ENCODE measurements at regions not wholly inside any gene's neighbourhood (a gene's known extent, or its start where the extent isn't known, plus 50 kb on each side); places are given as distances from the start of the nearest gene placed in this dataset.

DNA sequence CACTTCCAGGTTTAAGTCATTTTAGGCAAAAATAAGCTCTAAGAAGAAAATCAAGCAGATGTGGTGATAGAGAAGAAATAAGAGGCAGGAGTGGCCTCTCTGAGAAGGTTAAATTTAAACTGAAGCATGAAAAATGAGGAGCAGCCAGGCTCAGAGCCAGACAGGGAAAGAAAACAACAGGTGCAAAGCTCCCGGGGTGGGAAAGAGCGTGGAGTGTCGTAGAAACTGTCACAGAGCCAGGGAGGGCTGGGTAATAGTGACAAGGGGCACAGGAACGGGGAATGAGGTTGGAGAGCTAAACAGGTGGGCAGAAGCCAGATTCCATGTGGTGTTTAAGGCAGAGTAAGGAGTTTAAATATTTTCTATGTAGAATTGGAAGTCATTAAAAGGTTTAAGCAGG lies 132.1 kb upstream of the BLID start (continued):
- TF ChIP-seq GABPB1 (CRISPR knock-in tag; IDR thresholded peaks at IDR 0.05) (no peak), AR (CRISPR knock-in tag; IDR thresholded peaks at IDR 0.05) (no peak), OVOL2 (CRISPR knock-in tag; IDR thresholded peaks at IDR 0.05; ENCODE audit: borderline replicate concordance) (no peak), RELA (CRISPR knock-in tag; IDR thresholded peaks at IDR 0.05; ENCODE audit: borderline replicate concordance) (no peak), ZNF671 (CRISPR knock-in tag; IDR thresholded peaks at IDR 0.05) (no peak), ATF1 (CRISPR knock-in tag; IDR thresholded peaks at IDR 0.05) (no peak), SOX15 (CRISPR knock-in tag; IDR thresholded peaks at IDR 0.05) (no peak), NFE2L1 (CRISPR knock-in tag; IDR thresholded peaks at IDR 0.05) (no peak), KAT7 (CRISPR knock-in tag; IDR thresholded peaks at IDR 0.05; ENCODE audit: borderline replicate concordance) (no peak), GTF2I (CRISPR knock-in tag; conservative IDR thresholded peaks at IDR 0.05) (no peak)

GRCh38 chr11:122246874-122247273 lies 130.9 kb upstream of the BLID start:
- Mint-ChIP-seq H3K9me3 (no peaks in the 10 kb centered on the region), H3K27ac (no peak overlapping the region), H3K27me3 (ENCODE audit: low read depth) (peaks cover 21% of the 10 kb centered on the region), H3K4me1 (peaks cover 7% of the 10 kb centered on the region), H3K4me3 (no peak overlapping the region), H3K36me3 (no peaks in the 10 kb centered on the region)
- no peak for TF ChIP-seq FOXK1 (CRISPR knock-in tag; IDR thresholded peaks at IDR 0.05)
- no peak for TF ChIP-seq CTCF (IDR thresholded peaks at IDR 0.05)
- ChIA-PET CTCF (interaction anchor here (1.4 to 1.6 kb wide), 2 partner anchors 31 to 259 kb away, joined by 4 to 5 read pairs; no protein-coding TSS in a partner anchor), POLR2A (no interaction called here)
- ATAC-seq = no peak
- DNase-seq (ENCODE audit: low spot score) = no peak

DNA sequence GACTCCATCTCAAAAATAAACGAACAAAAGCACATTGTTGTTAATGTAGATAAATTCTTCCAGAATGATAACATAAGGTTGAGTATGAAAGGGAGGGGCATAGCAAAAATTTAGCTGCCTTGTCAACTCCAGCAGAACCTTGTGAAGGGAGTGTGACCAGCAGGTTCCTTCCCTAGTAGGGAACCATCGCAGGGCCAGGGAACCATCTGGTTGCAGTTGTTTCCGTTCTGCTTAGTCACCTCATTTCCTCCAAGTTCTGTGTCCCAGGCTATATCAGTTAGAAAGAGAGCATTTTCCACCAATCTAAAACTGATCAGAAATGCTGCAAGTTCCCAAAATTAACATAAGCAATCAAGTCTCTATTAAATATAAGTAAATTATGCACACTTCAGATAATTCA lies 126.7 kb upstream of the BLID start:
- H3K9me3 Mint-ChIP-seq = peaks cover 9% of the 10 kb centered on the region
- no peaks in the 10 kb centered on the region for H3K36me3 Mint-ChIP-seq
- H3K27me3 Mint-ChIP-seq (ENCODE audit: low read depth) = peaks cover 3% of the 10 kb centered on the region; the same call in 1 of the 2 replicates
- DNase-seq (ENCODE audit: low spot score) = no peak
- CTCF ChIA-PET = no interaction called here
- no peak for ATAC-seq
- no peak overlapping the region for H3K27ac Mint-ChIP-seq
- POLR2A ChIA-PET = no interaction called here
- no peak overlapping the region for H3K4me3 Mint-ChIP-seq
- peaks cover 7% of the 10 kb centered on the region for H3K4me1 Mint-ChIP-seq
- TF ChIP-seq NR2C2 (CRISPR knock-in tag; IDR thresholded peaks at IDR 0.05) = no peak
- TF ChIP-seq, protein P1, sequence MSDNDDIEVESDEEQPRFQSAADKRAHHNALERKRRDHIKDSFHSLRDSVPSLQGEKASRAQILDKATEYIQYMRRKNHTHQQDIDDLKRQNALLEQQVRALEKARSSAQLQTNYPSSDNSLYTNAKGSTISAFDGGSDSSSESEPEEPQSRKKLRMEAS (CRISPR knock-in tag; IDR thresholded peaks at IDR 0.05) = no peak
- no peak for TF ChIP-seq AFF4 (CRISPR knock-in tag; IDR thresholded peaks at IDR 0.05; ENCODE audit: borderline replicate concordance)
- no peak for TF ChIP-seq GRHL2 (CRISPR knock-in tag; IDR thresholded peaks at IDR 0.05; ENCODE audit: insufficient replicate concordance, severe bottlenecking)
- TF ChIP-seq FOXP1 (CRISPR knock-in tag; IDR thresholded peaks at IDR 0.05; ENCODE audit: borderline replicate concordance) = no peak
- TF ChIP-seq GTF2I (CRISPR knock-in tag; conservative IDR thresholded peaks at IDR 0.05) = no peak
- TF ChIP-seq E2F1 (CRISPR knock-in tag; IDR thresholded peaks at IDR 0.05) = no peak
- TF ChIP-seq NR3C1 (CRISPR knock-in tag; conservative IDR thresholded peaks at IDR 0.05; ENCODE audit: low read depth) = no peak
- TF ChIP-seq SOX15 (CRISPR knock-in tag; IDR thresholded peaks at IDR 0.05) = no peak
- TF ChIP-seq ZNF416 (CRISPR knock-in tag; IDR thresholded peaks at IDR 0.05) = no peak
- no peak for TF ChIP-seq ZNF317 (CRISPR knock-in tag; IDR thresholded peaks at IDR 0.05; ENCODE audit: borderline replicate concordance, low read depth)
- TF ChIP-seq MLX (CRISPR knock-in tag; IDR thresholded peaks at IDR 0.05) = no peak
- TF ChIP-seq EMX1 (CRISPR knock-in tag; IDR thresholded peaks at IDR 0.05) = no peak
- no peak for TF ChIP-seq RELA (CRISPR knock-in tag; IDR thresholded peaks at IDR 0.05; ENCODE audit: borderline replicate concordance)
- no peak for TF ChIP-seq ZNF396 (CRISPR knock-in tag; IDR thresholded peaks at IDR 0.05; ENCODE audit: borderline replicate concordance)

Measured in WTC11 (cell line).